HEK293 (cell line): ENCODE measurements at regions not wholly inside any gene's neighbourhood (a gene's known extent, or its start where the extent isn't known, plus 50 kb on each side); places are given as distances from the start of the nearest gene placed in this dataset.
A peak's percentile ranks its signal among the peaks of the same experiment; 100 is the strongest.

Experiments
- CTCF ChIA-PET: fragments of 350-600 bp; formaldehyde crosslinking; extraction: SDS; loops from one replicate; lab custom pipeline; 2021; ENCODE audit warnings: antibody characterized with exemption; lab: Yijun Ruan, JAX
- POLR2A ChIA-PET: fragments of 300-600 bp; formaldehyde crosslinking; extraction: SDS; loops from one replicate; lab custom pipeline; 2020; ENCODE audit warnings: antibody characterized with exemption, inconsistent platforms; lab: Yijun Ruan, JAX
- H3K27ac ChIP-seq: fragments of 200-500 bp; sonication (Bioruptor generic); 2 replicates; pipeline ENCODE4 v1.5.1; 2014; ENCODE audit warnings: low read depth, low read length, control low read depth, inconsistent platforms; ENCODE audit errors: extremely low read depth
- H3K36me3 ChIP-seq, 2 experiments: fragments of 200-500 bp in 1 of 2; sonication (Bioruptor generic) in 1 of 2; 1 replicate in 1 of 2; 2 replicates in 1 of 2; pipeline ENCODE4 v1.5.1; 2014 to 2017; ENCODE audit warnings: inconsistent platforms in 2 of 2, low read length in 2 of 2; ENCODE audit not compliant: control insufficient read depth in 2 of 2, insufficient read depth in 1 of 2
- H3K4me1 ChIP-seq: fragments of 200-500 bp; sonication (Bioruptor generic); 2 replicates; pipeline ENCODE4 v1.5.1; 2014; ENCODE audit warnings: mild to moderate bottlenecking, low read length, inconsistent platforms; ENCODE audit not compliant: control insufficient read depth, insufficient read depth
- H3K4me3 ChIP-seq: 2 replicates; pipeline ENCODE4 v1.5.1; 2011; ENCODE audit warnings: low read depth, mild to moderate bottlenecking, control low read depth, low read length, moderate library complexity
- H3K9me3 ChIP-seq: fragments of 200-500 bp; sonication (Bioruptor generic); 2 replicates; pipeline ENCODE4 v1.5.1; 2014; ENCODE audit warnings: low read depth, low read length, inconsistent platforms; ENCODE audit not compliant: control insufficient read depth, insufficient read depth
- HOXC10 ChIP-seq: sonication (generic); formaldehyde crosslinking; IDR thresholded peaks from 2 replicates; pipeline ENCODE4 v1.8.1; 2023; ENCODE audit warnings: mild to moderate bottlenecking, missing genetic modification reagents
- KLF1 ChIP-seq: fragments of 450-650 bp; formaldehyde crosslinking; IDR thresholded peaks from 2 replicates; pipeline ENCODE4 v1.5.1; 2016; ENCODE audit warnings: missing biosample characterization, missing genetic modification characterization
- ZBTB48 ChIP-seq: fragments of 450-650 bp; formaldehyde crosslinking; IDR thresholded peaks from 2 replicates; pipeline ENCODE4 v1.5.1; 2016; ENCODE audit warnings: missing biosample characterization, missing genetic modification characterization
- ZIC2 ChIP-seq: fragments of 450-650 bp; formaldehyde crosslinking; IDR thresholded peaks from 2 replicates; pipeline ENCODE4 v1.5.1; 2016; ENCODE audit warnings: missing biosample characterization, missing genetic modification characterization
- ZNF426 ChIP-seq: fragments of 450-650 bp; formaldehyde crosslinking; IDR thresholded peaks from 2 replicates; pipeline ENCODE4 v1.5.1; 2017; ENCODE audit warnings: missing biosample characterization, missing genetic modification characterization, mild to moderate bottlenecking, inconsistent platforms, moderate library complexity
- ZNF701 ChIP-seq: fragments of 450-650 bp; formaldehyde crosslinking; IDR thresholded peaks from 2 replicates; pipeline ENCODE4 v1.5.1; 2016; ENCODE audit warnings: missing biosample characterization, missing genetic modification characterization
- ZNF76 ChIP-seq: fragments of 450-650 bp; formaldehyde crosslinking; IDR thresholded peaks from 2 replicates; pipeline ENCODE4; 2016; ENCODE audit warnings: low read depth, missing biosample characterization, missing genetic modification characterization, borderline replicate concordance
- TF ChIP-seq, protein P1 (sequence below): fragments of 450-650 bp; formaldehyde crosslinking; IDR thresholded peaks from 2 replicates; pipeline ENCODE4 v1.5.1; 2016; ENCODE audit warnings: missing biosample characterization, missing genetic modification characterization
- TF ChIP-seq, protein P2 (sequence below): fragments of 450-650 bp; formaldehyde crosslinking; IDR thresholded peaks from 2 replicates; pipeline ENCODE4 v1.5.1; 2016; ENCODE audit warnings: missing biosample characterization, missing genetic modification characterization

DNA sequence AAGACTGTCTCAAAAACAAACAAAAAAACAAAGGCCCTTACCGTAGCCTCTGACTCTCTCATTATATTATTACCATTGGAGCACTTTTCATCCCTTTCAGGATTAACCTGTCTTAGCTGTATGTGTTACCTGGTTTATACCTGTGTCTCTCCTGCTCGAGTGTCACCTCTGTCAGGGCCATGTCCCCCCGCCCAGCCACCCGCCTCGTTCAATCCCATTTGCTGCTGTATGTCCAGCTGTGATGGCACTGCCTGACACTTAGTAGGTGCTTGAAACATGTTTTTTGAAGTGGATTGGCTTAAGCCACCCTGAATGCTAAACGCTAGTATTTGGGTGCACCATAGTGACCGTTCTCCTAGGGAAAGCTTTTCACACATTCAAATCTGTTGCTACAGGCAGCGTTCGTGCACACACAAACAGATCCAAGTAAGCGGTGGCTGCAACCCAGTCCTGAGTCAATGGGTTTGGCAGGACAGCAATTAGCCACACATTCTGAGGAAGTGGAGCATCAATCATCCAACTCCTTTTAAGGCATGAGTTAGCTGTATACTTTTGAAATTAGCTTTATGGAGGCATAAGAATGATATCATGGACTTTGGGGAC is 98.9 kb upstream of the ZNF217 start:
- no peaks in the 10 kb centered on the region for H3K9me3 ChIP-seq
- ChIA-PET POLR2A (no interaction called here), CTCF (no interaction called here)
- no peak overlapping the region for H3K27ac ChIP-seq
- no peaks in the 10 kb centered on the region for H3K4me1 ChIP-seq
- TF ChIP-seq, protein P1, sequence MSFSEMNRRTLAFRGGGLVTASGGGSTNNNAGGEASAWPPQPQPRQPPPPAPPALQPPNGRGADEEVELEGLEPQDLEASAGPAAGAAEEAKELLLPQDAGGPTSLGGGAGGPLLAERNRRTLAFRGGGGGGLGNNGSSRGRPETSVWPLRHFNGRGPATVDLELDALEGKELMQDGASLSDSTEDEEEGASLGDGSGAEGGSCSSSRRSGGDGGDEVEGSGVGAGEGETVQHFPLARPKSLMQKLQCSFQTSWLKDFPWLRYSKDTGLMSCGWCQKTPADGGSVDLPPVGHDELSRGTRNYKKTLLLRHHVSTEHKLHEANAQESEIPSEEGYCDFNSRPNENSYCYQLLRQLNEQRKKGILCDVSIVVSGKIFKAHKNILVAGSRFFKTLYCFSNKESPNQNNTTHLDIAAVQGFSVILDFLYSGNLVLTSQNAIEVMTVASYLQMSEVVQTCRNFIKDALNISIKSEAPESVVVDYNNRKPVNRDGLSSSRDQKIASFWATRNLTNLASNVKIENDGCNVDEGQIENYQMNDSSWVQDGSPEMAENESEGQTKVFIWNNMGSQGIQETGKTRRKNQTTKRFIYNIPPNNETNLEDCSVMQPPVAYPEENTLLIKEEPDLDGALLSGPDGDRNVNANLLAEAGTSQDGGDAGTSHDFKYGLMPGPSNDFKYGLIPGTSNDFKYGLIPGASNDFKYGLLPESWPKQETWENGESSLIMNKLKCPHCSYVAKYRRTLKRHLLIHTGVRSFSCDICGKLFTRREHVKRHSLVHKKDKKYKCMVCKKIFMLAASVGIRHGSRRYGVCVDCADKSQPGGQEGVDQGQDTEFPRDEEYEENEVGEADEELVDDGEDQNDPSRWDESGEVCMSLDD (tag by site-specific recombination), result no peak
- H3K4me3 ChIP-seq, result no peak overlapping the region
- H3K36me3 ChIP-seq, result no peaks in the 10 kb centered on the region

DNA sequence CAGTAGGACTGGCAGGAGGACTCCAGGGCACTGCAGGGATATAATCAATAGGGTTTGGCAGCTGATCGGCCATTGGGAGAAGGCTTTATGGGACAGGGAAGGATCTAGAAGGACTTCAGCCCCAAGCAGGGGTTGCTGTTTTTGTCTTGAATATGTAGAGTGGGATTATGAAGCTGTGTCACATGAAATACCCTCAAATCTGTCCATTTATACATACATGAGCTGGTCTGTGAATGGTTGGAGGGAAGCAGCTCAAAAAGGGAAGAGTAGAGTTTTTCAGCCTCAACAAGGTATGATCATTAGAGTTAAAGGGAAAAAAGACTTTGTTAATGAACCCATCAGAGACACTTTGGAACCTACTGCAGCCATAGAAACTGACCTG is 98.2 kb upstream of the ZNF217 start:
- no peak for TF ChIP-seq ZNF426 (tag by site-specific recombination)
- TF ChIP-seq ZBTB48 (tag by site-specific recombination), result no peak
- no peak for TF ChIP-seq ZNF701 (tag by site-specific recombination)
- TF ChIP-seq, all 188 proteins: peak for 0
- POLR2A ChIA-PET, result no interaction called here
- Histone ChIP-seq H3K27ac (no peak overlapping the region), H3K4me1 (no peaks in the 10 kb centered on the region), H3K36me3 (no peaks in the 10 kb centered on the region), H3K9me3 (no peaks in the 10 kb centered on the region), H3K4me3 (no peak overlapping the region)
- CTCF ChIA-PET, result no interaction called here

DNA sequence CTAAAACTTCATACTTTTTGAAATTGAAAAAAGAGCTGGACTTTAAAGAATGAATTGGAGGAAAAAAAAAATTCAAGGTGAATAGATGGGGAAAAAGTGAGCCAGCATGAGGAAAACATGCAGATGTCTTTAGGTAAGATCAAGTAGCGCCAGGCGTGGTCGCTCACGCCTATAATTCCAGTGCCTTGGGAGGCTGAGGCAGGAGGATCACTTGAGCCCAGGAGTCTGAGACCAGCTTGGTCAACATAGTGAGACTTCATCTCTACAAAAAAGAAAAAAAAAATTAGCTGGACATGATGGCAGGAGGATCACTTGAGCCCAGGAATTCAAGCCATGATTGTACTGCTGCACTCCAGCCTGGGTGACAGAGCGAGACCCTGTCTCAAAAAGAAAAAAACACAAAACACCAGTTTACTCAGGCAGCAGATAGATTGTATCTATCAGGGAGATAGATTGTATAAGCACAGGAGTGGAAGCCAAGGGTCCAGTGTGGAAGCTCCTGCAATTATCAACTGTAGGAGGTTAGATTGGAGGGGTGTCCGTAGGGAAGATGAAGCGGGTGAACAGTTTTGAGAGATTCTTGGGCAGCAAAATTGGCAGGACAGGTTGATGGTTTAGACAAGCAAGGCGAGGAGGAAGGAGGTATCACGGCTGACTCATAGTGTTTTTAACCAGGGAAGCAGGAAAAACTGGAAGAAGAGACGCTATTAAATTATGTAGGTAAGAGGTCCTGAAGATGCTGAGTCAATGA is 97.6 kb upstream of the ZNF217 start:
- Histone ChIP-seq H3K4me1 (no peaks in the 10 kb centered on the region), H3K4me3 (no peak overlapping the region), H3K36me3 (no peaks in the 10 kb centered on the region), H3K9me3 (no peaks in the 10 kb centered on the region), H3K27ac (no peak overlapping the region)
- POLR2A ChIA-PET, result no interaction called here
- CTCF ChIA-PET, result interaction anchor here (0.5 to 0.7 kb wide), 2 partner anchors 18 to 31 kb away, joined by 3 to 11 read pairs; no protein-coding TSS in a partner anchor
- no peak for TF ChIP-seq ZIC2 (tag by site-specific recombination)

DNA sequence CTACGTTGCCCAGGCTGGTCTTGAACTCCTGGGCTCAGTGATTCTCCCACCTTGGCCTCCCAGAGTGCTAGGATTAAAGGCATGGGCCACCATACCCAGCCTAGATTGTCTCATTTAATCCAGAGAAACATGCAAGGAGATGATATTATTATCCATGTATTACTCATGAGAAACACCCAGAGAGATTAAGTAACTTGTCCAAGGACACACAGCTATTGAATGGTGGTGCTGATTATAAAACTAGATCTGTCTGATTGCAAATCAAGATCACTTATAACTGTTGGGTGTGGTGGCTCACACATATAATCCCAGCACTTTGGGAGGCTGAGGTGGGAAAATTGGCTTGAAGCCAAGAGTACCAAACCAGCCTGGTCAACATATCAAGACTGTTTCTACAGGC is 94.4 kb upstream of the ZNF217 start:
- CTCF ChIA-PET, result interaction anchor here (0.5 kb wide), 1 partner anchor 252 kb away, joined by 3 read pairs; no protein-coding TSS in a partner anchor
- H3K27ac ChIP-seq, result no peak overlapping the region
- H3K9me3 ChIP-seq, result no peaks in the 10 kb centered on the region
- no peaks in the 10 kb centered on the region for H3K36me3 ChIP-seq
- TF ChIP-seq HOXC10 (CRISPR knock-in tag) (no peak), ZNF76 (tag by site-specific recombination) (no peak), KLF1 (tag by site-specific recombination) (peak; percentile 19; the same call in 1 of the 2 replicates)
- TF ChIP-seq, protein P2, sequence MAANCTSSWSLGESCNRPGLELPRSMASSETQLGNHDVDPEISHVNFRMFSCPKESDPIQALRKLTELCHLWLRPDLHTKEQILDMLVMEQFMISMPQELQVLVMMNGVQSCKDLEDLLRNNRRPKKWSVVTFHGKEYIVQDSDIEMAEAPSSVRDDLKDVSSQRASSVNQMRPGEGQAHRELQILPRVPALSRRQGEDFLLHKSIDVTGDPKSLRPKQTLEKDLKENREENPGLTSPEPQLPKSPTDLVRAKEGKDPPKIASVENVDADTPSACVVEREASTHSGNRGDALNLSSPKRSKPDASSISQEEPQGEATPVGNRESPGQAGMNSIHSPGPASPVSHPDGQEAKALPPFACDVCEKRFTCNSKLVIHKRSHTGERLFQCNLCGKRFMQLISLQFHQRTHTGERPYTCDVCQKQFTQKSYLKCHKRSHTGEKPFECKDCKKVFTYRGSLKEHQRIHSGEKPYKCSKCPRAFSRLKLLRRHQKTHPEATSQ (tag by site-specific recombination), result no peak
- POLR2A ChIA-PET, result no interaction called here
- no peaks in the 10 kb centered on the region for H3K4me1 ChIP-seq
- H3K4me3 ChIP-seq, result no peak overlapping the region
